ENCODE measurements at regions not wholly inside any gene's neighbourhood (a gene's known extent, or its start where the extent isn't known, plus 50 kb on each side); places are given as distances from the start of the nearest gene placed in this dataset.

Small RNA genes lying in the stretch of these regions (microRNA-seq; reads per million reads assigned to microRNA genes)
- 0 reads per million in 2 donors for gene MIR3169 (ENCODE audit: borderline replicate concordance in 2 of 2)

Measured in gastrocnemius medialis (tissue), 2 donors.